GM12865 (cell line): ENCODE measurements at regions not wholly inside any gene's neighbourhood (a gene's known extent, or its start where the extent isn't known, plus 50 kb on each side); places are given as distances from the start of the nearest gene placed in this dataset.

ENCODE experiments used
- DNase-seq: peaks from one replicate; pipeline ENCODE4 v3.0.0; 2010; ENCODE audit warnings: low read depth
- H3K4me3 ChIP-seq: 2 replicates; pipeline ENCODE4 v1.5.1; 2011; ENCODE audit warnings: mild to moderate bottlenecking, low read depth, low read length, control low read depth
- TF ChIP-seq, protein P1 (sequence below): IDR thresholded peaks from 2 replicates; pipeline ENCODE4 v1.5.1; 2011; ENCODE audit warnings: low read length, control low read depth, low read depth, inconsistent platforms; ENCODE audit not compliant: insufficient read depth; ENCODE audit errors: missing control alignments

DNA sequence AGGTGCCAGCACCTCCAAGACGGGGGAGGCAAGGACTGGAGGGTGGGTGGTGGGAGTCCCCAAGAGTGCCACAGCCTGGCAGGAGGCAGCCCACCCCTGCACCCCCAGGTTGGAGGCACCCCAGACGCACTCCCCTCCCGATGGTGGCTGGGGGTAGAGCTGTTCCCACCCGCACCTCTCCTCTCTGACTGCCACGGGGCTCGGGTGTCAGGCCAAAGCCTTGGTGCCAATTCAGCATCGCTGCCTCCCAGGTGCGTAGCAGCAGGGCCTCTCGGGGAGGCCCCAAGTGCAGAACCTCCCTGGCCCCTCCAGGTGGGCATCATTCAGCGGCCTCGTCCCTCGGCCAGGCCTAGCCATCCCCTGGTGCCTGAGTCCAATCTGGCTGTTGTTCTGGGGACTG is 81.1 kb downstream of the ENGASE start:
- DNase-seq = no peak
- TF ChIP-seq, protein P1, sequence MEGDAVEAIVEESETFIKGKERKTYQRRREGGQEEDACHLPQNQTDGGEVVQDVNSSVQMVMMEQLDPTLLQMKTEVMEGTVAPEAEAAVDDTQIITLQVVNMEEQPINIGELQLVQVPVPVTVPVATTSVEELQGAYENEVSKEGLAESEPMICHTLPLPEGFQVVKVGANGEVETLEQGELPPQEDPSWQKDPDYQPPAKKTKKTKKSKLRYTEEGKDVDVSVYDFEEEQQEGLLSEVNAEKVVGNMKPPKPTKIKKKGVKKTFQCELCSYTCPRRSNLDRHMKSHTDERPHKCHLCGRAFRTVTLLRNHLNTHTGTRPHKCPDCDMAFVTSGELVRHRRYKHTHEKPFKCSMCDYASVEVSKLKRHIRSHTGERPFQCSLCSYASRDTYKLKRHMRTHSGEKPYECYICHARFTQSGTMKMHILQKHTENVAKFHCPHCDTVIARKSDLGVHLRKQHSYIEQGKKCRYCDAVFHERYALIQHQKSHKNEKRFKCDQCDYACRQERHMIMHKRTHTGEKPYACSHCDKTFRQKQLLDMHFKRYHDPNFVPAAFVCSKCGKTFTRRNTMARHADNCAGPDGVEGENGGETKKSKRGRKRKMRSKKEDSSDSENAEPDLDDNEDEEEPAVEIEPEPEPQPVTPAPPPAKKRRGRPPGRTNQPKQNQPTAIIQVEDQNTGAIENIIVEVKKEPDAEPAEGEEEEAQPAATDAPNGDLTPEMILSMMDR = no peak
- no peak overlapping the region for H3K4me3 ChIP-seq

DNA sequence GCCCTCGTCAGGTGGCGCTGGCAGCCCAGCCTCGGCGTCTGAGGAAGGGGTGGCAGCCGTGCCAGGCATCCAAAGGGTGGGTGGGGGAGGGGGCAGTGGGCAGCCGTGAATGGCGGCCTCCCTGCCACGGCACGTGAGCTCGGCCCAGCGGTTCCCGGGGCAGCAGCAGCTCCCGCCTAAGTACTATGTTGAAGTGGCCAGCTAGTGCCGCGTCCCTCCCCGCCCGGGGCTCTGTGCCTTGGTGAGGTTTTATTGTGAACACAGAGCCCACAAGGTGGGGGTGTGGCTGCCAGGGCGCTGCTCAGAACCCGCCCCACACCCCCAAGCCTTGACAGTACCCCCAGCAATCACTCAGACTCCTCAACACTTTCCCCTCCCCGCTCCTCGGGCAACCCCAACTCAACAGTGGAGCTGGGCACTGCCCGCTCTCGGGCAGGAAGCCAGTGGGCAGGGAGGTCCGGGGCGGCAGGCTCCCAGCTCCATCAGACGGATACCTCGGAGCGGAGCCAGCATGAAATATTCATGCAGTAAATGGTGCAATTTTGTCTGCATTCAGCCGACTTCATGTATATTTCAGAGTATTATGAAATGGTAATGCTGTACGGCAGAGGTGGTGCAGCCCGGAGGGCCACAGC is 80.4 kb downstream of the ENGASE start:
- TF ChIP-seq, protein P1 = no peak
- H3K4me3 ChIP-seq = no peak overlapping the region
- no peak for DNase-seq

DNA sequence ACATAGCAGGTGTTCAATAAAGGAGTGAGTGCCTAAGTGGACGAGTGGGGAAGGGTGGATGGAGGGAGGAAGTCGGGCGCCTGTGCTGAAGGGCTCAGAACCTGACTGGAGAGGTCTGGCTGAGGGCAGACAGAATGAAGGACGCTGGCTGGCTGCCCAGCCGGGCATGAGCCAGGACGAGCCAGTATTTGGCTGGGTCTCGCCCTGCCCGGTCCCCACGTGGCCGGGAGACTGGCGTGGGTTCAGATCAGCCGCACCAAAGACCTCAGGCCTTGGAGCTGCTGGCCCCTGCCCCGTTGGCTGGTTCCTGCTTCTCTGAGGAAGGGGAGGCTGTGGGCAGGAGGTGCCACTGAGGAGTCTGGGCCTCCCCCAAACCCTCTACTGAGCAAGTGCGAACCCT is 79.8 kb downstream of the ENGASE start:
- DNase-seq = no peak
- H3K4me3 ChIP-seq = no peak overlapping the region
- TF ChIP-seq, protein P1 = no peak

DNA sequence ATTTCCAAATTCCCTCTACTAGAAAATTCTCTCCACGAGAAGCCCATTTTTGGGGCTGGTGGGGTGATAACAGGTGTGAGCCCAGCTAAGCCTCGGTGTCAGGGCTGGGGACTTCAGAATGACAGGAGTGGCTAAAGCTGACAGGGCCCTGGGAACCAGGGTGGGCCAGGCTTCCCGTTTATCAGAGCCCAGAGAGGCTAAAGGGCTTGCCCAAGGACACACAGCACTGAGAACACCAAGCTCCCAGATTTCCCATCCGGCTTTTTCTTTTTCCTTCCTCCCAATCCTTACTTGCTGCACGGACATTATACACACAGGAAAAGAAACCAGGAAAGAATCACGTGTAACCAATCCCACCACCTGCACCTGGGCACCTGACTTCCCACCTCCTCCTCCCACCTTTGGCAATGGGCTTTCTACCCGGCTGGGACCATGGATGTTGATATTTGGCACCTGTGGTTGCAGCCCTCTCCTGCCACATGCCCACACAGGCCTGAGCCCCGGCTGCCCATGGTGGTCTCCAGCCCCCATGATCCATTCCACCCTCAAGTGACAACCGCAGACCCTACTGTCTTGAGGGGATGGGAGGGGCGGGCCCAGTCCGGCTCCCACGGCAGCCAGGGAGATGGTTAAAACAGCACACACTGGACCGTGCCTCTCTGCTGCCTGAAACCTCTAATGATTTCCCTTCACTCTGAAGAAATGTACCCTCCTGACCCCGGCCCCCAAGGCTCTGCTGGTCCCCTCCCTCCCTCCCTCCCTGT is 78.9 kb downstream of the ENGASE start:
- DNase-seq = no peak
- H3K4me3 ChIP-seq = no peak overlapping the region
- TF ChIP-seq, protein P1 = no peak

DNA sequence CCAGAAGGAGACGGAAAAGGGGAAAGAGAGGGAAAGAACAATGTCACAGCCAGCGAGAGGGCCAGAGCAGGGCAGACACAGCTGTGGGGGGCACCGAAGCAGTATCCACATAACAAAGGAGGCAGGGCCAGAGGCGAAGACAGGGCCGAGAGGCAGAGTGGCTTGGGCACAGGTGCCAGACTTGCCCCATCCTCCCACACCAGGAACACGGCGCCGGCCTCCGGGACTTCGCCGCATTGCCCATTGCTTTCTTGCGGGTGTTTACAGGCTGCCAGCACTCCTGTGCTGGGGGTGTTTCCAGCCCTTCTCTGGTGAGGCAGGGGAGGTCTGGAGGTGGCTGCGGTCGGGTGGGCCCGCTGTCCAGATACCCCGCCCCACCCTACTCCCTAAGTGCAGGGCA is 78.0 kb downstream of the ENGASE start:
- TF ChIP-seq, protein P1 = no peak
- no peak overlapping the region for H3K4me3 ChIP-seq
- DNase-seq = no peak

DNA sequence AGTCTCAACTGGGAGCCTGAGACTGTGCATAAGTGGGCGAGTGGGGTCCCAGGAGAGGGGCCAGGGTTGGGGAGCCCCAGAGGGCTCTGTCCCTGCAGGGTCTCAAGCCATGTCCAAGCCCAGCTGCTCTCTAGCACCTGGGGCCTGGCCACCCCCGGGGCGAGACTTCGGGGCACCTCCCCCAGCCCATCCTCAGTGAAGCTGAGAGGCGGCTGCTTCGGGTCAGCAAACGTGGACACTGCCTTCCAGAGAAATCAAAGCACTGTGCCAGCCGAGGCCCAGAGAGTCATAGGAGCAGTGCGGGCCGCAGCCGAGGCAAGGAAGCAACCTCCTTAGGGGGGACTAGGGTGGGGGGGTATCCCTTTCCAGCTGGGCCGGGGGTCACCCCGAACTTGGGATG is 77.5 kb downstream of the ENGASE start:
- H3K4me3 ChIP-seq = no peak overlapping the region
- TF ChIP-seq, protein P1 = no peak
- DNase-seq = no peak

DNA sequence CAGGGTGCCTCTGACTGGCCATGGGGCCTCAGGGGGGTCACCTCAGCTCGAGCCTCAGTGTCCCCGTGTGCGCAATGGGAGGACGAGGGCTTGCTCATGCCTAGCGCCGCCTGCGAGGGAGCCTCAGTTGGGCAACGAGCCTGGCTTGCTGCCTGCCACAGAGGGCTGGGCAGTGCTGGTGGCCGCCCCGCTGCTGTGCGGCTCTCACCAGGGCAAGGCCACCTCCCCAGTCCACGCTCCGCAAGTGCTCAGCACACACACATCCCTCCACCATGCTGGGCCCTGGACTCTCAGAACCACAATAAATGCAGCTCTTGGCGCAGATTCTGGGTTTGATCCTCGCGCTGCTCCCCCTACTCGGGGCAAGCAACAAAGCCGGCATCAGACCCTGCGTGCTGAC is 76.2 kb downstream of the ENGASE start:
- H3K4me3 ChIP-seq = no peak overlapping the region
- DNase-seq = no peak
- TF ChIP-seq, protein P1 = no peak
